Natural killer cell (primary cell): ENCODE measurements at regions not wholly inside any gene's neighbourhood (a gene's known extent, or its start where the extent isn't known, plus 50 kb on each side); places are given as distances from the start of the nearest gene placed in this dataset.

ENCODE experiments used
- ATAC-seq, 3 donors: fragments of 150-1000 bp in 2 of 3; fragments of 200-7000 bp in 1 of 3; cut with Tn5 transposase; 1 replicate in 1 of 3; 2 replicates in 2 of 3; pipeline ENCODE4 v1.10.0; 2021; ENCODE audit warnings: mild to moderate bottlenecking in 2 of 3, moderate library complexity in 2 of 3
- DNase-seq, 2 donors: peaks; one replicate each; pipeline versions ENCODE4 v3.0.0 to v3.0.0-alpha.2; 2013 to 2021; ENCODE audit warnings: mixed read lengths in 1 of 2
- H3K27ac ChIP-seq: one replicate; pipeline ENCODE4 v1.5.1; 2013; ENCODE audit warnings: mild to moderate bottlenecking, low read length
- H3K27me3 ChIP-seq: one replicate; pipeline ENCODE4 v1.6.1; 2013; ENCODE audit warnings: low read length; ENCODE audit not compliant: control insufficient read depth, insufficient read depth
- H3K36me3 ChIP-seq: one replicate; pipeline ENCODE4 v1.6.1; 2013; ENCODE audit warnings: low read length; ENCODE audit not compliant: control insufficient read depth, insufficient read depth
- H3K4me1 ChIP-seq: one replicate; pipeline ENCODE4 v1.6.1; 2013; ENCODE audit warnings: low read length; ENCODE audit not compliant: control insufficient read depth, insufficient read depth
- H3K4me3 ChIP-seq: one replicate; pipeline ENCODE4 v1.5.1; 2013; ENCODE audit warnings: low read length
- H3K9me3 ChIP-seq: one replicate; pipeline ENCODE4 v1.6.1; 2013; ENCODE audit warnings: low read length; ENCODE audit not compliant: control insufficient read depth, insufficient read depth
- H3K27ac Mint-ChIP-seq, 2 donors: one replicate each; pipeline ENCODE4 v1.8.0; 2022; ENCODE audit warnings: mild to moderate bottlenecking in 2 of 2, mixed read lengths in 2 of 2, moderate library complexity in 1 of 2
- H3K27me3 Mint-ChIP-seq, 2 donors: one replicate each; pipeline ENCODE4 v1.8.0; 2022; ENCODE audit warnings: low read depth in 2 of 2, mixed read lengths in 2 of 2
- H3K36me3 Mint-ChIP-seq: one replicate; pipeline ENCODE4 v1.8.0; 2022; ENCODE audit warnings: mixed read lengths
- H3K4me1 Mint-ChIP-seq, 2 donors: one replicate each; pipeline ENCODE4 v1.8.0; 2022; ENCODE audit warnings: mixed read lengths in 2 of 2
- H3K4me3 Mint-ChIP-seq: one replicate; pipeline ENCODE4 v1.8.0; 2022; ENCODE audit warnings: mild to moderate bottlenecking, moderate library complexity, mixed read lengths
- H3K9me3 Mint-ChIP-seq, 2 donors: one replicate each; pipeline ENCODE4 v1.8.0; 2022; ENCODE audit warnings: mixed read lengths in 2 of 2
- WGBS: methylation state at CpG from one replicate; pipeline ENCODE4 v1.1.7; 2013; ENCODE audit warnings: missing lambda C conversion rate; ENCODE audit not compliant: insufficient coverage; 5-methylcytosine and 5-hydroxymethylcytosine counted together
- intact Hi-C: fragments of 100-400 bp; cut with micrococcal nuclease; formaldehyde crosslinking; loops from one replicate; pipeline ENCODE4 v1.14.2; 2022
- TF ChIP-seq, protein P1 (sequence below): fragments of 200-600 bp; IDR thresholded peaks from one replicate; pipeline ENCODE4 v1.8.0; 2022; ENCODE audit warnings: antibody characterized with exemption

DNA sequence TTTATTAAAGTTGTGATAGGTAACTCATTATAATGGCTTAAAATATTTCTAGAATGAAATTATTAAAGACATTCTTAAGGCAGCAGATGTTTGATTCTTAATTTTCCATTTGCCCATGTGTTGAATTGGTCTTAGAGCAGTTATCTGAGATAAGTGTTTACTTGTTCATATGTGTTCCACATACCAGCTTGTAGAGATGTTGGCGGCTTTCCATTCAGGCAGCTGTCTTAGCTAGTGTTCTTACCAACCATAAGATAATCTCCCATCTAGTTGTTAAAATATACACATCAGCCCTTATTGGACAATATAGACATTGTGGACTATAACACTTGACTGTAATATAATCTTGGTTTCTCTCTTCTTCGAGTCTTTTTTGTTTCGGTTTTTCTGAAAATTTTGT is 1372.9 kb upstream of the ADGRL2 start:
- Histone ChIP-seq H3K4me3 (no peak overlapping the region), H3K36me3 (no peaks in the 10 kb centered on the region), H3K4me1 (no peaks in the 10 kb centered on the region), H3K27ac (no peak overlapping the region), H3K9me3 (no peaks in the 10 kb centered on the region), H3K27me3 (no peaks in the 10 kb centered on the region)
- Mint-ChIP-seq H3K4me1 (no peaks in the 10 kb centered on the region), H3K36me3 (peaks cover 15% of the 10 kb centered on the region), H3K9me3 (peaks cover 22 to 29% of the 10 kb centered on the region in 2 donors), H3K4me3 (no peak overlapping the region), H3K27ac (no peak overlapping the region), H3K27me3 (no peaks in the 10 kb centered on the region)
- intact Hi-C loops, result no loop called here
- DNase-seq (no peak), ATAC-seq (no peak)
- TF ChIP-seq, protein P1, sequence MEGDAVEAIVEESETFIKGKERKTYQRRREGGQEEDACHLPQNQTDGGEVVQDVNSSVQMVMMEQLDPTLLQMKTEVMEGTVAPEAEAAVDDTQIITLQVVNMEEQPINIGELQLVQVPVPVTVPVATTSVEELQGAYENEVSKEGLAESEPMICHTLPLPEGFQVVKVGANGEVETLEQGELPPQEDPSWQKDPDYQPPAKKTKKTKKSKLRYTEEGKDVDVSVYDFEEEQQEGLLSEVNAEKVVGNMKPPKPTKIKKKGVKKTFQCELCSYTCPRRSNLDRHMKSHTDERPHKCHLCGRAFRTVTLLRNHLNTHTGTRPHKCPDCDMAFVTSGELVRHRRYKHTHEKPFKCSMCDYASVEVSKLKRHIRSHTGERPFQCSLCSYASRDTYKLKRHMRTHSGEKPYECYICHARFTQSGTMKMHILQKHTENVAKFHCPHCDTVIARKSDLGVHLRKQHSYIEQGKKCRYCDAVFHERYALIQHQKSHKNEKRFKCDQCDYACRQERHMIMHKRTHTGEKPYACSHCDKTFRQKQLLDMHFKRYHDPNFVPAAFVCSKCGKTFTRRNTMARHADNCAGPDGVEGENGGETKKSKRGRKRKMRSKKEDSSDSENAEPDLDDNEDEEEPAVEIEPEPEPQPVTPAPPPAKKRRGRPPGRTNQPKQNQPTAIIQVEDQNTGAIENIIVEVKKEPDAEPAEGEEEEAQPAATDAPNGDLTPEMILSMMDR, result no peak
- 100% methylated on average over 1 of the region's 3 CpGs for WGBS

DNA sequence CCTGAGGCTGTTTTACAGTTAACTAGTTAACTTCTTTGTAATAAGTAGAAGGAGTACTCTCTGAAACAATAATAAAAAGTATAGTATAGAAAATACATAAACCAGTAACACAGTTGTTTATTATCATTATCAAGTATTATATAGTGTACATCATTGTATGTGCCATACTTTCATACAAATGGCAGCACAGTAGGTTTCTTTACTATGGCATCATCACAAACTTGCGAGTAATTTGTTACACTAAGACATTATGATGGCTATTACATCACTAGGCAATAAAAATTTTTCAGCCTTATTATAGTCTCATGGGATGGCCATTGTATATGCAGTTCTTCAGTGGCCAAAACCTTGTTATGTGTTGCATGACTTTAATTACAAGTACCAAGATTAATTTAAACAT is 1376.5 kb upstream of the ADGRL2 start:
- no peak overlapping the region for H3K27ac ChIP-seq
- H3K4me3 ChIP-seq, result no peak overlapping the region
- WGBS, result no CpG with 5 or more reads among the region's 1 CpG
- Mint-ChIP-seq H3K4me1 (no peaks in the 10 kb centered on the region), H3K36me3 (peaks cover 3% of the 10 kb centered on the region), H3K4me3 (no peak overlapping the region), H3K27me3 (no peaks in the 10 kb centered on the region), H3K9me3 (peaks cover 5 to 20% of the 10 kb centered on the region in 2 donors), H3K27ac (no peak overlapping the region)
- no peaks in the 10 kb centered on the region for H3K36me3 ChIP-seq
- no peak for ATAC-seq
- TF ChIP-seq, protein P1, result no peak
- H3K9me3 ChIP-seq, result no peaks in the 10 kb centered on the region
- no peak for DNase-seq
- H3K27me3 ChIP-seq, result no peaks in the 10 kb centered on the region
- no peaks in the 10 kb centered on the region for H3K4me1 ChIP-seq
- intact Hi-C loops, result no loop called here

DNA sequence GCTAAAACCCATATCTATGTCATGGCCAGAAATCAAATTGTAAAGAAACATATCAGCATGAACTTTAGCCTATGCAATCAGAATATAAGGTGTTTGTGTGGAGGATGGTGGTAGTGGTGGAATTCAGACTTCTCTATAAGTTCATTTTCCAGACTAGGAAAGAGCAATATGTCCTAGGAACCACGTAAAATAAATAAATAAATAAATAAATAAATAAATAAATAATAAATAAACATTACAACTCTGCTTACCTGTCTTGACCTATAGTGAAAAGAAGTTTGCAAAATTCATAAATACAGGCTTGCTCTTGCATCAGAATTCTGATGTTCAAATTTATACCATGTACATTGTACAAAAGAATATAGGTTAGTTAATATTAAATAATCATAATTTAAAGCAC is 1382.6 kb upstream of the ADGRL2 start:
- Mint-ChIP-seq H3K27ac (no peak overlapping the region), H3K4me3 (no peak overlapping the region), H3K4me1 (no peaks in the 10 kb centered on the region), H3K9me3 (peaks cover 8 to 25% of the 10 kb centered on the region in 2 donors), H3K36me3 (peaks cover 15% of the 10 kb centered on the region), H3K27me3 (no peaks in the 10 kb centered on the region)
- intact Hi-C loops, result no loop called here
- no CpG with 5 or more reads among the region's 1 CpG for WGBS
- no peaks in the 10 kb centered on the region for H3K27me3 ChIP-seq
- TF ChIP-seq, protein P1, result no peak
- no peak for ATAC-seq
- H3K9me3 ChIP-seq, result no peaks in the 10 kb centered on the region
- no peak overlapping the region for H3K4me3 ChIP-seq
- DNase-seq, result no peak
- no peaks in the 10 kb centered on the region for H3K4me1 ChIP-seq
- no peak overlapping the region for H3K27ac ChIP-seq
- H3K36me3 ChIP-seq, result no peaks in the 10 kb centered on the region

DNA sequence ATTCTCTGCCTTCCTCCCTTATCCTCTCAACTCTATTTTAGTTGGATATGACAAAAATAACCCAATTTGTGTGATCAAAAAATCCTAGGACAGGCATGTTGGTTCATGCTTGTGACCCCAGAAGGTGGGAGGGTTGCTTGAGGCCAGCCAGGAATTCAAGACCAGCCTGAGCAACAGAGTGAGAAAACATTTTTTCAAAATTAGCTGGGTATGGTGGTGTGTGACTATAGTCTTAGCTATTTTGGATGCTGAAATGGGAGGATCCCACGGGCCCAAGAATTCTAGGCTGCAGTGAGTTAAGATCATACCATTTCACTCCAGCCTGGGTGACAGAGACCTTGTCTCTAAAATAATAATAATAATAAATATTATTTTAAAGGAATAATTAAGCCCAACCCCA is 1383.1 kb upstream of the ADGRL2 start:
- TF ChIP-seq, protein P1, result no peak
- no peak overlapping the region for H3K27ac ChIP-seq
- no CpG with 5 or more reads among the region's 1 CpG for WGBS
- Mint-ChIP-seq H3K4me3 (no peak overlapping the region), H3K27ac (no peak overlapping the region), H3K9me3 (peaks cover 8 to 25% of the 10 kb centered on the region in 2 donors), H3K27me3 (no peaks in the 10 kb centered on the region), H3K4me1 (no peaks in the 10 kb centered on the region), H3K36me3 (peaks cover 15% of the 10 kb centered on the region)
- DNase-seq (no peak), ATAC-seq (no peak)
- no peaks in the 10 kb centered on the region for H3K27me3 ChIP-seq
- H3K36me3 ChIP-seq, result no peaks in the 10 kb centered on the region
- no peaks in the 10 kb centered on the region for H3K9me3 ChIP-seq
- no peak overlapping the region for H3K4me3 ChIP-seq
- intact Hi-C loops, result no loop called here
- H3K4me1 ChIP-seq, result no peaks in the 10 kb centered on the region
